SH-SY5Y (cell line): ENCODE measurements at regions not wholly inside any gene's neighbourhood (a gene's known extent, or its start where the extent isn't known, plus 50 kb on each side); places are given as distances from the start of the nearest gene placed in this dataset.

Experiments used
- GATA2 ChIP-seq: IDR thresholded peaks from 2 replicates; pipeline ENCODE4 v1.6.1; 2011; ENCODE audit warnings: mild to moderate bottlenecking, low read depth, low read length
- GATA3 ChIP-seq: IDR thresholded peaks from 2 replicates; pipeline ENCODE4 v1.6.1; 2011; ENCODE audit warnings: low read depth, mild to moderate bottlenecking, low read length, moderate library complexity

DNA sequence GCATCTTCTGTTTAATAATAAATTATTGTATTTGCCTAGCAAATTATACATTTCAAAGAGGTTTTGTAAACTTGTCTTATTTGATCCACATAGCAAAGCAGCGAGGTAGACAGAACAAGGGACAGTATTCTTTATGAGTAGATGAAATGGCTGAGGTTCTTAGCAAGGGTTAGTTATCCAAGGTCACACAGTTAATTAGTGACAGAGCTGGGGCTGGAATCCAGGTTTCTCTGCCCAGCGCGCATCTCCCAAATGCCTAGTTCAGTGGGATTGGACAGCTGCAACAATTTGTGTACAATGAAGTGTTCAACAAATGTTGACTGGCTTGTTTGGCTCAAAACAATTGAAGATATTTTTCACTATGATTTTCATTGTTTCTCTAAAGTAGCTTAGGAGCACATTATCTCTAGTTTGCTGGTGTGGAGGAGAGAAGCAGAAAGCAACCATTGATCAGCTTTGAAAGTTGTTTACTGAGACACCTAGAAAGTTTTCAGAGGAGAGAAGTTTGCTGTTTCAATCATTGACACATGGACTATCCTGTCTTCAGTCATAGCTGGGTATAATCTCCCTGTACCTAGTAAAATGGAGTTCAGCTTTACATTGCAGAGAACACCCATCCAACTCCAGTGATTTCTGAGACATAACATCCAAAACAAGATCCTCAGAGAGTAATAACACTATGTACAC is 270.6 kb downstream of the FAT3 start:
- TF ChIP-seq GATA2 = no peak
- no peak for TF ChIP-seq GATA3
